Fibroblast of the conjunctiva (primary cell): ENCODE measurements at regions not wholly inside any gene's neighbourhood (a gene's known extent, or its start where the extent isn't known, plus 50 kb on each side); places are given as distances from the start of the nearest gene placed in this dataset.

Experiments used
- DNase-seq: peaks from one replicate; pipeline ENCODE4 v3.0.0-alpha.2; 2010; ENCODE audit warnings: low read depth

- no peak for DNase-seq
Observed at GRCh38 chr3:73954506-73954905, 329.8 kb upstream of the PDZRN3 start.

DNA sequence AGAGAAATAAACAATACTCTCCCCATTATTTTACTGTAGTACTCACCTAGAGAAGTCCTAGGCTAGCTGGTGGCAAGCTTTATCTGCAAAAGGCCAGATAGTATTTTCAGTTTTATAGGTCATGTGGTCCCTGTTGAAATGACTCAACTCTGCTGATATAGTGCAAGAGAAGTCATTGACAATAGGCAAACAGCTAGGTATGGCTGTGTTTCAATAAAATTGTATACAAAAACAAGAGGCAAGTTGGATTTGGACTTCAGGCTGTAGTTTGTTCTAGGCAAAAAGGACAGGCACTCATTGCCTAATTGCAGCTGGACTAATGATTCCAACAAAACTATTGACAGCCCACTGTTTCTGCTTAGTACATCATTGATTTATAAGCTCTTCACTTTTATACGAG, 328.0 kb upstream of the PDZRN3 start:
- DNase-seq: no peak

GRCh38 chr3:73950865-73951558, 326.3 kb upstream of the PDZRN3 start:
- no peak for DNase-seq

DNA sequence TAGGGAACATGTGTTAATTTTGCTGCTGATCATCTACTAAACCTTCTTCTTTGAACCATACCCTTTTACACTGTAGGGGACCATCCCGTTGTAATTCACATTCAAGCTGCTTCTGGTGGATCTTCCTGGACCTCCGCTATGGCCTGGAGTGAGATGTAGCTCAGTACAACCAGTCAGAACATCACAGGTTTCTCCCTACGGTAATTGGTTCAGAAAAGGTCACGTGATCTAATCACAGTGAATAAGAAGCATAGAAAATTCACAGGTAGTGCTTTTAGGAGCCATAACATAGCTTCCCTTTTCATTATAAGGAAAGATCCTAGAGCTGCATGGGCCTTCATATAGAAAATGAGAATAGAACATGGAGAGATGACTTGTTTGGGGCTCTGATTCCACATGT, 320.8 kb upstream of the PDZRN3 start:
- DNase-seq: no peak

- no peak for DNase-seq
Observed at GRCh38 chr3:73939985-73940384, 315.2 kb upstream of the PDZRN3 start.

GRCh38 chr3:73933585-73933984, 308.8 kb upstream of the PDZRN3 start:
- no peak for DNase-seq

DNA sequence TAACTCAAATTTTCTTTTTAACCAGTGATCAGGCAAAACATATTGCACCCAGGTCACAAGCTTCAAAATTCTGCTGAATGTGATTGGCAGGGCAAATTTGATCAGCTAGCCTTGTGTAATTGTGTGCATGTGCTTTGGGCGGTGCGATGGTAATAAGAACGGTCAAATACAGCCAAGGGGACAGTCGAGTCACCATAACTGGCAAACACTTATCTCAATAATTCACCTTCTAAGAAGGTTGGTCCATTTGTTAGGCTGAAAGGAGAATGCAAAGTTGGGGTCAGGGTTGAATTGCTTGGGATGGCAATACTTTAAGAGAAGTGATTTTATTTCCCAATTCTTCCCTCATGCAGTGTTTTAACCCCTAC, 302.4 kb upstream of the PDZRN3 start:
- DNase-seq: no peak

- no peak for DNase-seq
Observed at GRCh38 chr3:73926360-73927202, 301.8 kb upstream of the PDZRN3 start.

GRCh38 chr3:73925011-73925410, 300.3 kb upstream of the PDZRN3 start:
- DNase-seq: no peak

GRCh38 chr3:73924048-73924447, 299.3 kb upstream of the PDZRN3 start:
- no peak for DNase-seq

DNA sequence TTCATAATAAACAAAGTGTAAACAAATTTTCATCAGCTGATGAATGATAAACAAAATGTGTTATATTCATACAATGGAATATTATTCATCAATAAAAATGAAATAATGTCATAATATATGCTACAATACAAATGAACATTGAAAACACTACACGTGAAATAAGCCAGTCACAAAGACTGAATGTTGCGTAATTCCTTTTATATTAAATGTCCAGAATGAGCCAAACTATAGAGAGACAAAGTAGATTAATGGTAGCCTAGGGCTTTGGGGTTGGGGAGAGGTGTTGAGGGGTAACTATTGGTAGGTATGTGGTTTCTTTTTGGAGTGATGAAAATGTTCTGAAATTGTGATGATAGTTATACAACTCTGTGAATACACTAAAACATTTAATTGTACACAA, 292.9 kb upstream of the PDZRN3 start:
- DNase-seq: no peak

DNA sequence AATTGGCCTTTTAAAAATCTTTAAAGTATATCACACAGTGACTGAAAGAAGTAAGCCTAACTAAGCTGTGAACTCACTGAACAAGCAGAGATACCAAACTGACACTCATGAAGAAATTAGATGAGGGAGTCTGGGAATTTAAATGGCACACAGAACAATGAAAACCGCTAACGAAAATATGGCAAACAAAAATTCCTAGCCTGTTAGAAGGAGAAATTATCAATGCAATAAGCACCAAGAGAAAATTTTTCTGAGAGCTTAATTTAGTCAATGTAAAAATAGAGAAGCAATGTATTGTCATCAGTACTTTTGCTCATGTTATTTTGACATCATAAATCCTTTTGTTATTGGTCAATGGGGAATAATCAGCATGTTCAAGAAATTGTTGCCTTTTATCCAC, 291.1 kb upstream of the PDZRN3 start:
- no peak for DNase-seq

GRCh38 chr3:73908218-73908617, 283.5 kb upstream of the PDZRN3 start:
- DNase-seq: no peak

DNA sequence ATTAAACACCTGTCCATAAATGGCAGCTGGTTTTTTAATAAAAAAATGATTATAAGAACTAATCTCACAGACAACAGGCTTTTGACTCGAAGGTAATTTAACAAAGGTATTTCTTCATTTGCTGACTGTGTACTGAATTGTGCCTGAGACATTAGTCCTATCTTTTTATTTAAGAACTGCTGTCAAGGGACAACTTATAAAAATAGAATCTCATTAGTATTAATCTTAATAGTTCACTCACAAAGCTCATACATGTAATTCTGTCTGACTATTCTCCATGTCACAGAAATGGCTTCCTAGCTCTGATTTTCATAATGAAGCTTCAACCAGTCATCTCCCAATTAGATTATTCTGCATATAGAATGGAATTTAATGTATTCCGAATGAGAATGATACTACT, 276.9 kb upstream of the PDZRN3 start:
- no peak for DNase-seq

DNA sequence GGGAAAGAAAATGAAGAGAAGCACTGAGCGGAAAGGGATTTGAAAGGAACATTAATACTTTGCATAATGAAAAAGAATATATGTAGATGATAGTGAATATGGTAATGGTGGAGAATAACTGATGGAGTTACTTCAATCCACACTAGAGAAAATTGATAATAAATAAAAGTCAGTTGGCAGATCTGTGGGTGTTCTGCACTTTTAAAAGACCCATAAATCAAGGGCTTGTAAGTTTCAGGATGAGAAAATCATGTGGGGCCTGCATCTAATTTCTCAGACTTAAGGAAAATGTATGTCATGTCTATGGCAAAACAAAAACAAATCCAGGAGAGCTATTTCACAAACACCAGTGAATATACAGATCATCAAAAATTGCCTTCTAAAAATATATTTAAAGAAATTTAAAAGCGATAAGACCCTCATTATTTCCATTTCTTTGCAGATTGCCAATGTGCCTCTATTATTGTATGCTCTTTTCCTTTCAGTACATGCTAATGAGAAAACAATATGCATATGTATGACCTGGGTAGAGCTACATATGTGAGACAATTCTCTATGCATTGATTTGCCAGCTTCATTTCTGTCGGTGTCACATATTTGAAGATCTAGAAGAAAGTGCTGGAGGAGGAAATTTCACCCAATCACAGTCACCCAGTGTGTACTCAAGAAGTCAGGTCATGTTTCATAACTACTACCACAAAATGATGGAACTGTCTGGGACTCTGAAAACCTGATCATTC, 269.9 kb upstream of the PDZRN3 start:
- DNase-seq: no peak

DNA sequence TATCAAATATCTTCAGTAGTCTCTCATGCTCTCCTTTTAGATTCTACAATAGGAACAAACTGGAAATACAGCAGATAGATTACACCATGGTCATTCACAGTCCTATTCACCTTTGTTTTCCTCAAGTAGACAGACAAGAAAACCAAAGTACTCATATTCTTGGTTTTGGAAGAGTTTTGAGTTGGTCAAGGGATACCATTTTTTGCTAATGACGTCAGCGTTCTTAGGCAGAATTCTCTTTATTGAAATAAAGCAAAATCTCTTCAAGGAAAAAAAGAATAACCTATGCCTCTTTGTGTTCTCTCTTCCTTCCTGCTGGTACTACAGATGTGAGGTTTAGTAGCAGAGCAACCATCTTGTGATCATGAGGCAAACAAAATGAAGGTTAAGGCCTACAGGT, 268.3 kb upstream of the PDZRN3 start:
- DNase-seq: no peak

GRCh38 chr3:73885862-73886261, 261.1 kb upstream of the PDZRN3 start:
- no peak for DNase-seq

DNA sequence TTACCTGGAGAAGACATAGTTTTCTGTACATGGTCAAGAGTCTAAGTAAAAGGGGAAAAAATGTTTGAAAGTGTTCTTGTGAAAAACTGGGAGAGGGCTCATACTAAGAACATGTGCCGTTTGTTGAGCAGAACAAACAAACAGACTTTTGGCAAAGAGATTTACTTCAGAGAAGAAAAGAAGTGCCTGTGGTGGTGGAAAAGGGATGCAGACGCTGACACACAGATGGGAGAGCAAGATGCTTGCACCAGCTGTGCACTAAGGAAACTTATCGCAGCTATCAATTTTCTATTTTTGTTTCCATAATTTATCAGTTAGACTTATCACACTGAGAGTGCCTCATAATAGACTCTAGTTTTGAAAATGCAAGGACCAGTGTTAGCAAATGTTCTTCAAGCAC, 259.6 kb upstream of the PDZRN3 start:
- no peak for DNase-seq

- no peak for DNase-seq
Observed at GRCh38 chr3:73883497-73883896, 258.8 kb upstream of the PDZRN3 start.

- no peak for DNase-seq
Observed at GRCh38 chr3:73874606-73875369, 250.0 kb upstream of the PDZRN3 start.

- DNase-seq: no peak
Observed at GRCh38 chr3:73874161-73874560, 249.4 kb upstream of the PDZRN3 start.

DNA sequence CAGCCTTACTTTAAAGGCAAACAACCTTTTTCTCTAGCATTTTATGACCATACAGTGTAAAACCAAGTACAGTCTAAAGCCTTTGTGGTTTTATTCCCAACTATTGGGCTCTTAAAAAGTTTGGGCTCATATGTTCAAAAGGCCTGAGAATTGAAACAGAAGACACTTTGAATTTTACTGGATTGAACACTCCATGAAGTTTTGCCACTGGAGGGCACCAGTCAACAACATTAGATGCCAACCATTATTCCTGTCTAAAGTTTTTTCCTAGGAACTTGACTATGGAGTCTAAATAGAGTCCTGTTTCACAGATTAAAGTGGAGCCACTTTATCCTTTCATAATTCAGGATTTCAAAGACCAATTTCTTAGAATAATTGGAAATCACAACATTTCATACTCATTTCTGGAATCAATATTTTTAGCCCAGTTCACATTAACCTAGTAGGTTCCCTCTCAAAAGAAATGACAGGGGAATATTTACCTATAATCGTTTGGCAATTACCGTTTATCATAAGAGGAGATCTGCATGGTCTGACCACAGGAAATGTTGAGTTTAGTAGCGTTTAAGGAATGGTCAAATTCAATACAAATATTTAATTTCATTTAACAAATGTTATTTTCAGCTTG, 244.1 kb upstream of the PDZRN3 start:
- DNase-seq: peak; percentile 27
